ENCODE measurements at regions not wholly inside any gene's neighbourhood (a gene's known extent, or its start where the extent isn't known, plus 50 kb on each side); places are given as distances from the start of the nearest gene placed in this dataset.

DNA sequence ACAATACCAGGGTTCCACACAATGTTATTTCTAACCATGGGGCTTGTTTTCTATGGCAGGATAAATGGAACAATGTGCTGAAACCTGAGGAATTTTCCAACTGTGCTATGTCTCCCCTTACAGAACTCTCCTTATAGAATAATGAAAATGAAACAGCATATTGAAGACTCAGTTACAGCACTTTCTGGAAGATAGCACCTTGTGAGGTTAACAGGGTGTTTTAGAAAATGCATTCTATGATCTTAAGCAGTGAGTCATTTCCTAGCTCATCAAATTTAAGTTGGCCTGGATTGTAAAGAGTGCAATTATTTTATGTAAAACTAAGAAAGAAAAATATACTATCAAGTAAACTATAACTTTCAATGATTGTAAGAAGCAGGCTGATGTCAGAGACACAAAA is 60.1 kb upstream of the CNTN1 start:
- no peak overlapping the region for H3K27ac ChIP-seq
- H3K4me1 ChIP-seq (ENCODE audit: control insufficient read depth in 1 of 2, low read depth in 2 of 2): peaks cover 5 to 26% of the 10 kb centered on the region in 2 donors
- DNase-seq (ENCODE audit: low spot score) (no peak), ATAC-seq (ENCODE audit: insufficient number of reproducible peaks, low FRiP score, low read depth) (no peak)
- no peaks in the 10 kb centered on the region for H3K9me3 ChIP-seq
- no peaks in the 10 kb centered on the region for H3K27me3 ChIP-seq (replicated peaks; ENCODE audit: insufficient read depth)
- TF ChIP-seq CTCF (IDR thresholded peaks at IDR 0.05): no peak
- H3K36me3 ChIP-seq: no peaks in the 10 kb centered on the region
- no peak overlapping the region for H3K4me3 ChIP-seq

DNA sequence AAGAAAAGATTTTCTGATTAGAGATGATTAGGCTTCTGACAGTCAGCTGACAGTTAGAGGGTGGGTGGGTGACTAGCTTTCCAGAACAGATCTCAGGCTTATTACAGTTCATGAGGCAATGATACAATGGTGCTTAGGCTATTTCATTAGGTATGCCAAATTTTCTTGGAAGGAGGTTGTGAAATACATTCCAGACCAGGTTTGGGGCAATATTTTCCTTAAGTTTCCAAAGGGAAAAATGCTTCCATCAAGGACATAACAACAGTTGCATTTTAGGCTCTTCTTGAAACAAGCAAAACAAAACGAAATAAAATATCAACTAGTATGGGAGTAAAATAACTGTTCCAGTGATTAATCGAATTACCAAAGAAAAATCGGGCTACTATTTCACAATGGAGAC is 59.3 kb upstream of the CNTN1 start:
- DNase-seq (ENCODE audit: low spot score) (no peak), ATAC-seq (ENCODE audit: insufficient number of reproducible peaks, low FRiP score, low read depth) (no peak)
- Histone ChIP-seq H3K27me3 (replicated peaks; ENCODE audit: insufficient read depth) (no peaks in the 10 kb centered on the region), H3K4me1 (ENCODE audit: control insufficient read depth in 1 of 2, low read depth in 2 of 2) (peaks cover 5 to 26% of the 10 kb centered on the region in 2 donors), H3K9me3 (no peaks in the 10 kb centered on the region), H3K27ac (no peak overlapping the region), H3K36me3 (no peaks in the 10 kb centered on the region), H3K4me3 (no peak overlapping the region)
- no peak for TF ChIP-seq CTCF (IDR thresholded peaks at IDR 0.05)

DNA sequence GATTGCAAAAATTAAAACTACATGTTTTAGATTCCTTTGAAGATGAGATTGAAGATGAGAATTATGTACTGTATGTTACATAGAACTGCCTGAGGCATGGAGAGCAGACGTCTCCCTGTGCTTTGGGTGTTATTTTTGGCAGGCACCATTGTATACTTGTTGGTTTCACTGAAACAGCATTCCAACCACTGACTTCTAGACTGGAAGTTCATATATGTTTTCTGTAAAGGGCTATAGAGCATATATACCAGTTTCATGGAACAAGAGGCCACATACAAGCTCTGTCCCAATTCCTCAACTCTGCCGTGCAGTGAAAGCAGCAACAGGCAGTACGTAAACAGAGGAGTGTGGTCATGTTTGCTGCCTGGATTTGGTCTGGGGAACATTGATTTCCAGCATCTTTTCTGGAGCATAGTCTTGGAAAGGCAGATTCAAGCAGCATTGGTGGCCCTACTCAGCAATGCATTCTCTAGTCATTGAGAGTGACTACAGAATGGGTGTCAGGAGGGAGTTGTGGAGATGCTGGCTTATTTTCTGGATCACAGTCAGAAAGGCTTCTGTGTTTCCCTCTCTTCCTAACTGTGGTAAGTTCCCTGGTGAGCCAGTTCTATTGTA is 57.6 kb upstream of the CNTN1 start:
- ATAC-seq (ENCODE audit: insufficient number of reproducible peaks, low FRiP score, low read depth) (no peak), DNase-seq (ENCODE audit: low spot score) (no peak)
- Histone ChIP-seq H3K27ac (no peak overlapping the region), H3K9me3 (no peaks in the 10 kb centered on the region), H3K27me3 (replicated peaks; ENCODE audit: insufficient read depth) (no peaks in the 10 kb centered on the region), H3K36me3 (no peaks in the 10 kb centered on the region), H3K4me1 (ENCODE audit: control insufficient read depth in 1 of 2, low read depth in 2 of 2) (peaks cover 5 to 26% of the 10 kb centered on the region in 2 donors), H3K4me3 (no peak overlapping the region)
- no peak for TF ChIP-seq CTCF (IDR thresholded peaks at IDR 0.05)

DNA sequence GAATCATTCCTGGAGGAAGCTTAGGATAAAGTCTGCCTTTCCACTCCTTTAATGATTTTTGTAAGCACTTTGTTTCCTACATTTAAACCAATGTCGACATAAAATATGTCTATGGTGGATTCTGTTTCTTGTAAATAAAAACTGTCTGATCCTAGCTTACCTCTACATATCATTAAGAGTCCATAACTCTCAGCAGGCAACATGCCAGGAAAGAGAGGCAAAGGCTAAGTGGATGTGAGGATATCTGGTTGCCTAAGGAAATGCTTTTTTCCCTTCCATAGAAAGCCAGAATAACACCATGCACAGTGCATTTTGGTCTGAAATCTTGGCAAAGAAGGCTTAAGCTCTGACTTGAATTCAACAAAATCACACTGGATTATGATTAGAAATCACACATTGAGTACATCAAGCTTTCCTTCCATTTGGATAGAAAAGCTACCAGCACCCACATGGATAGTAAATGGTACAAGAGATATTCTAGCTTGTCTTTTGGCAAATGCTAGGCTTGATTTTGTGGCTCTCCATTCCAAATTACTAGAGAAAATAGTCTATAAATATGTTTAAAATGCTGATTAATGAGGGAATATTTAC is 57.0 kb upstream of the CNTN1 start:
- H3K27ac ChIP-seq: no peak overlapping the region
- H3K27me3 ChIP-seq (replicated peaks; ENCODE audit: insufficient read depth): no peaks in the 10 kb centered on the region
- no peaks in the 10 kb centered on the region for H3K36me3 ChIP-seq
- TF ChIP-seq CTCF (IDR thresholded peaks at IDR 0.05): no peak
- ATAC-seq (ENCODE audit: insufficient number of reproducible peaks, low FRiP score, low read depth) (no peak), DNase-seq (ENCODE audit: low spot score) (no peak)
- H3K4me3 ChIP-seq: no peak overlapping the region
- H3K9me3 ChIP-seq: no peaks in the 10 kb centered on the region
- H3K4me1 ChIP-seq (ENCODE audit: control insufficient read depth in 1 of 2, low read depth in 2 of 2): peaks cover 5 to 26% of the 10 kb centered on the region in 2 donors

Data from thoracic aorta (tissue), 2 donors.